Type B pancreatic cell (in vitro differentiated cells): ENCODE measurements at regions not wholly inside any gene's neighbourhood (a gene's known extent, or its start where the extent isn't known, plus 50 kb on each side); places are given as distances from the start of the nearest gene placed in this dataset.

ENCODE experiments used
- DNase-seq: peaks from one replicate; pipeline ENCODE4 v3.0.0; 2021; ENCODE audit warnings: mixed read lengths; ENCODE audit not compliant: unreplicated experiment; ENCODE audit errors: extremely low spot score
- H3K27ac Mint-ChIP-seq: 2 replicates; pipeline ENCODE4 v1.8.0; 2021; ENCODE audit warnings: mild to moderate bottlenecking, mixed read lengths
- H3K27me3 Mint-ChIP-seq: 2 replicates; pipeline ENCODE4 v1.8.0; 2021; ENCODE audit warnings: mixed read lengths
- H3K36me3 Mint-ChIP-seq: 2 replicates; pipeline ENCODE4 v1.8.0; 2021; ENCODE audit warnings: mixed read lengths
- H3K4me1 Mint-ChIP-seq: one replicate; pipeline ENCODE4 v1.8.0; 2021; ENCODE audit warnings: mixed read lengths; ENCODE audit not compliant: unreplicated experiment
- H3K4me3 Mint-ChIP-seq: 2 replicates; pipeline ENCODE4 v1.8.0; 2021; ENCODE audit warnings: mild to moderate bottlenecking, mixed read lengths
- H3K9me3 Mint-ChIP-seq: 2 replicates; pipeline ENCODE4 v1.8.0; 2021; ENCODE audit warnings: mixed read lengths
- TF ChIP-seq, protein P1 (sequence below): fragments of 200-600 bp; sonication (generic); conservative IDR thresholded peaks from 2 replicates; pipeline ENCODE4 v1.5.0; 2021; ENCODE audit warnings: antibody characterized with exemption, mild to moderate bottlenecking

DNA sequence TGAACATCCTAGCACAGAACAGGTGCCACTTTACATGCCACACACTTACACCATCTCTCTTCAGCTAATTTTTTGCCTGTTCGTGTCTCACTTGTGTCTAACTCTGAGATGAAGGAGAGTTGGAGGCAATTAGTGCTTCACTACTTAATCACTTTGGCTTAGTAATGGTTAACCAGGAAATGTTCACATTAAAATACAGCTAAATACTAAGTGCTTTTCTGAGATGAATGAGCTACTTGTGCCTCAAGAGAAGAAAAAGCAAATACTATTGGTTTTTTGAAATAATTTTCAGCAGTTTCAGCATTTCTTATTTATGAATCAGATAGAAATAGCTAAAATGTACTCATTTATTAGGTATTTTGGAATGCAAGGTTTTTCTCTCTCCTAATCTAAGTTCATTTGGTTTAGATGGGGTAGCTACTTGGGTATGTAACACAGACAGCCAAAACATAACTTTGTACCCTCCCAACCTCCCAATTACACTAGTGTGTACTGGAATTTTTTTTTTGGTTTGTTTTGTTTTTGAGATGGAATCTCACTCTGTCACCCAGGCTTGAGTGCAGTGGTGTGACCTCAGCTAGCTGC, 1474.1 kb upstream of the SEL1L start:
- peaks cover 10% of the 10 kb centered on the region for H3K9me3 Mint-ChIP-seq
- TF ChIP-seq, protein P1, sequence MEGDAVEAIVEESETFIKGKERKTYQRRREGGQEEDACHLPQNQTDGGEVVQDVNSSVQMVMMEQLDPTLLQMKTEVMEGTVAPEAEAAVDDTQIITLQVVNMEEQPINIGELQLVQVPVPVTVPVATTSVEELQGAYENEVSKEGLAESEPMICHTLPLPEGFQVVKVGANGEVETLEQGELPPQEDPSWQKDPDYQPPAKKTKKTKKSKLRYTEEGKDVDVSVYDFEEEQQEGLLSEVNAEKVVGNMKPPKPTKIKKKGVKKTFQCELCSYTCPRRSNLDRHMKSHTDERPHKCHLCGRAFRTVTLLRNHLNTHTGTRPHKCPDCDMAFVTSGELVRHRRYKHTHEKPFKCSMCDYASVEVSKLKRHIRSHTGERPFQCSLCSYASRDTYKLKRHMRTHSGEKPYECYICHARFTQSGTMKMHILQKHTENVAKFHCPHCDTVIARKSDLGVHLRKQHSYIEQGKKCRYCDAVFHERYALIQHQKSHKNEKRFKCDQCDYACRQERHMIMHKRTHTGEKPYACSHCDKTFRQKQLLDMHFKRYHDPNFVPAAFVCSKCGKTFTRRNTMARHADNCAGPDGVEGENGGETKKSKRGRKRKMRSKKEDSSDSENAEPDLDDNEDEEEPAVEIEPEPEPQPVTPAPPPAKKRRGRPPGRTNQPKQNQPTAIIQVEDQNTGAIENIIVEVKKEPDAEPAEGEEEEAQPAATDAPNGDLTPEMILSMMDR = no peak
- H3K4me3 Mint-ChIP-seq = no peak overlapping the region
- no peaks in the 10 kb centered on the region for H3K4me1 Mint-ChIP-seq
- no peak for DNase-seq
- H3K27me3 Mint-ChIP-seq = no peaks in the 10 kb centered on the region
- H3K27ac Mint-ChIP-seq = no peak overlapping the region
- H3K36me3 Mint-ChIP-seq = peaks cover 5% of the 10 kb centered on the region

DNA sequence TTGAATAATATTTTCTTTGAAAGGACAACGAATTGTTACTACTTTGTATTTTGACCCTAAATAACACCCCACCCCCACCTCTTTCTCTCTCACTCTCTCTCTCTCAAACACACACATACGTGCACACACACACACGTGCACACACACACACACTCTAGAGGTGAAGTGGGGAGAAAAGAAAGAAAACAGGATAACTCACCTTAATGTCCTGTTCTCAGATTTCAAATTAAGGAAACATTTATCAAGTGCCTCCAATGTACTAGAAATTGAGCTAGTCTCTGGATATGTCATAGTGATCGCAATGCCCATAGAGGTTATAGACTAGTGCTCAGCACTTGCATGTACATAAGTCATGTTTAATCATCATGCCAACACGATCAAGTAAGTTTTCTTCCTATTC, 1483.6 kb upstream of the SEL1L start:
- Mint-ChIP-seq H3K9me3 (peaks cover 13% of the 10 kb centered on the region), H3K27me3 (peaks cover 3% of the 10 kb centered on the region), H3K4me1 (no peaks in the 10 kb centered on the region), H3K27ac (no peak overlapping the region), H3K4me3 (no peak overlapping the region), H3K36me3 (no peaks in the 10 kb centered on the region)
- no peak for DNase-seq
- TF ChIP-seq, protein P1 = no peak

DNA sequence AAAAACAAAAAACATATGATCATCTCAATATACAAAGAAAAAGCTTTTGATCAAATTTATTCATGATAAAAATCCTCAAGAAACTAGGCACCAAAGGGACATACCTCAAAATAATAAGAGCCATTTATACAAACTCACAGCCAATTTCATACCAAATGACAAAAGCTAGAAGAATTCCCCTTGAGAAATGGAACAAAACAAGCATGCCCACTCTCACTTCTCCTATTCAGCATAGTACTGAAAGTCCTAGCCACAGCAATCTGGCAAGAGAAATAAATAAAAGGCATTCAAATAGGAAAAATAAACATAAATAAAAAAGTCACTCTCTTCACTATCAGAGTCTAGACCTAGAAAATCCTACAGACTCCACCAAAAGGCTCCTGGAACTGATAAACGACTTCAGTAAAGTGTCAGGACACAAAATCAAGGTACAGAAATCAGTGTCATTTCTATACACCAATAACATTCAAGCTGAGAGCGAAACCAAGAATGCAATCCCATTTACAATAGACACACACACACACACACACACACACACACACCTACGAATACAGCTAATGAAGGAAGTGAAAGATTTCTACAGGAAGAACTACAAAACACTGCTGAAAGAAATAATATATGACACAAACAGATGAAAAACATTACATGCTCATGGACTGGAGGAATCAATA, 1486.2 kb upstream of the SEL1L start:
- Mint-ChIP-seq H3K9me3 (no peaks in the 10 kb centered on the region), H3K27me3 (peaks cover 4% of the 10 kb centered on the region), H3K27ac (no peak overlapping the region), H3K4me1 (no peaks in the 10 kb centered on the region), H3K4me3 (no peak overlapping the region), H3K36me3 (no peaks in the 10 kb centered on the region)
- TF ChIP-seq, protein P1 = no peak
- no peak for DNase-seq

DNA sequence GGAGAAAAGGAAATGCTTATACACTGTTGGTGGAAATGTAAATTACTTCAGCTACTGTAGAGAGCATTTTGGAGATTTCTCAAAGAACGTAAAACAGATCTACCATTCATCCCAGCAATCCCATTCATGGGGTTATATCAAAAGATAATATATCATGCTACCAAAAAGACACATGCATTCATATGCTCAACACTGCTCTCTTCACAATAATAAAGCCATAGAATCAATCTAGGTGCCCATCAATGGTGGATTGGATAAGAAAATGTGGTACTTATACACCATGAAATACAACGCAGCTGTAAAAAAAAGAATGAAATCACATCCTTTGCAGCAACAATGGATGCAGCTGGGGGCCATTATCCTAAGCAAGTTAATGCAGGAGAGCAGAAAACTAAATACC, 1487.7 kb upstream of the SEL1L start:
- Mint-ChIP-seq H3K4me3 (no peak overlapping the region), H3K27me3 (peaks cover 4% of the 10 kb centered on the region), H3K9me3 (no peaks in the 10 kb centered on the region), H3K27ac (no peak overlapping the region), H3K36me3 (no peaks in the 10 kb centered on the region), H3K4me1 (no peaks in the 10 kb centered on the region)
- DNase-seq = no peak
- TF ChIP-seq, protein P1 = no peak

DNA sequence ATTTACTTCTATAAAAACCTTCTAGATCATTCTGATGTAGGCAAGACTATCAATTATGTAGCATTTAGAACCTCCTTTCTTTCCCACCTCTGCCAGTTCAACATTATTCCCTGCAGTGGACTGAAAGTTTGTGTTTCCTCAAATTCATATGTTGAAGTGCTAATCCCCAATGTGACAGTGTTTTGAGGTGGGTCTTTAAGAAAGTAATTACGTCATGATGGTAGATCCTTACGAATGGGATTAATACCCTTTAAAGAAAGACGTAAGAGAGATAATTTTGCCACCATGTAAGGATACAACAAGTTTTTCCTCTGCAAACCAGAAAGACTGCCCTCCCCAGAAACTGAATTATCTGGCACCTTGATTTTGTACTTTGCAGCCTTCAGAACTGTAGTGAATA, 1489.7 kb upstream of the SEL1L start:
- Mint-ChIP-seq H3K4me3 (no peak overlapping the region), H3K9me3 (no peaks in the 10 kb centered on the region), H3K4me1 (no peaks in the 10 kb centered on the region), H3K27me3 (peaks cover 4% of the 10 kb centered on the region), H3K36me3 (no peaks in the 10 kb centered on the region), H3K27ac (no peak overlapping the region)
- TF ChIP-seq, protein P1 = no peak
- DNase-seq = no peak
